ENCODE measurements at regions not wholly inside any gene's neighbourhood (a gene's known extent, or its start where the extent isn't known, plus 50 kb on each side); places are given as distances from the start of the nearest gene placed in this dataset.
"Not testable (repeated sequence)": the region's sequence is repeated elsewhere in the genome, so short reads cannot be mapped to it uniquely, and the experiment has no call there.

DNA sequence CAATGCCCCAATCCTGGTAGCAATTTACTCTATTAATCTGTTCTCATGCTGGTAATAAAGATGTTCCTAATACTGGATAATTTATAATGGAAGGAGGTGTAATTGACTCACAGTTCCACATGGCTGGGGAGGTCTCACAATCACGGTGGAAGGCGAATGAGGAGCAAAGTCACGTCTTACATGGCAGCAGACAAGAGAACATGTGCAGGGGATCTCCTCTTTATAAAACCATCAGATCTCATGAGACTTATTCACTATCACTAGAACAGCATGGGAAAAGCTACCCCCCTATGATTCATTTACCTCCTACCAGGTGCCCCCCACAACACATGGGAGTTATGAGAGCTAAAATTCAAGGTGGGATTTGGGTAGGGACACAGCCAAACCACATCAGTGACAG lies 872.2 kb downstream of the ANKRD7 start:
- intact Hi-C loops (cut with micrococcal nuclease; ENCODE audit: unreplicated experiment), result no loop called here
- Histone ChIP-seq H3K27me3 (replicated peaks; ENCODE audit: insufficient read depth, low read depth, low read length, poor library complexity) (no peaks in the 10 kb centered on the region), H3K36me3 (ENCODE audit: insufficient read depth, low read length, poor library complexity, severe bottlenecking) (no peaks in the 10 kb centered on the region), H3K27ac (ENCODE audit: low read depth, low read length, poor library complexity, severe bottlenecking) (no peak overlapping the region), H3K9me3 (ENCODE audit: low read depth, low read length, poor library complexity, severe bottlenecking) (no peaks in the 10 kb centered on the region), H3K4me1 (ENCODE audit: insufficient read depth, low read length, poor library complexity, severe bottlenecking) (no peaks in the 10 kb centered on the region), H3K4me3 (ENCODE audit: low read depth, low read length, poor library complexity, severe bottlenecking) (no peak overlapping the region)
- POLR2A ChIA-PET (ENCODE audit: low non-redundant PET), result no interaction called here
- CTCF ChIA-PET, result no interaction called here
- TF ChIP-seq EZH2 (IDR thresholded peaks at IDR 0.05; ENCODE audit: borderline replicate concordance, low read depth, low read length, poor library complexity, severe bottlenecking), result no peak
- no peak for TF ChIP-seq CTCF (conservative IDR thresholded peaks at IDR 0.05; ENCODE audit: low read depth, low read length)
- BruUV-seq (replicated peaks), result no TSS peak
- DNase-seq (ENCODE audit: low spot score), result no peak

GRCh38 chr7:119100611-119101258 lies 876.2 kb downstream of the ANKRD7 start:
- intact Hi-C loops (cut with micrococcal nuclease; ENCODE audit: unreplicated experiment); BruUV-seq (replicated peaks): not testable (repeated sequence)

GRCh38 chr7:119102291-119102690 lies 877.8 kb downstream of the ANKRD7 start:
- ChIA-PET POLR2A (ENCODE audit: low non-redundant PET) (no interaction called here), CTCF (no interaction called here)
- BruUV-seq (replicated peaks), result no TSS peak
- Histone ChIP-seq H3K9me3 (ENCODE audit: low read depth, low read length, poor library complexity, severe bottlenecking) (no peaks in the 10 kb centered on the region), H3K4me1 (ENCODE audit: insufficient read depth, low read length, poor library complexity, severe bottlenecking) (no peaks in the 10 kb centered on the region), H3K27ac (ENCODE audit: low read depth, low read length, poor library complexity, severe bottlenecking) (no peak overlapping the region), H3K4me3 (ENCODE audit: low read depth, low read length, poor library complexity, severe bottlenecking) (no peak overlapping the region), H3K27me3 (replicated peaks; ENCODE audit: insufficient read depth, low read depth, low read length, poor library complexity) (no peaks in the 10 kb centered on the region), H3K36me3 (ENCODE audit: insufficient read depth, low read length, poor library complexity, severe bottlenecking) (no peaks in the 10 kb centered on the region)
- no peak for TF ChIP-seq EZH2 (IDR thresholded peaks at IDR 0.05; ENCODE audit: borderline replicate concordance, low read depth, low read length, poor library complexity, severe bottlenecking)
- TF ChIP-seq CTCF (conservative IDR thresholded peaks at IDR 0.05; ENCODE audit: low read depth, low read length), result no peak
- DNase-seq (ENCODE audit: low spot score), result no peak
- intact Hi-C loops (cut with micrococcal nuclease; ENCODE audit: unreplicated experiment), result no loop called here

More at GRCh38 chr7:119100611-119101258, 876.2 kb downstream of the ANKRD7 start:
- H3K4me1 ChIP-seq (ENCODE audit: insufficient read depth, low read length, poor library complexity, severe bottlenecking); H3K27ac ChIP-seq (ENCODE audit: low read depth, low read length, poor library complexity, severe bottlenecking); DNase-seq (ENCODE audit: low spot score); H3K36me3 ChIP-seq (ENCODE audit: insufficient read depth, low read length, poor library complexity, severe bottlenecking); H3K27me3 ChIP-seq (replicated peaks; ENCODE audit: insufficient read depth, low read depth, low read length, poor library complexity); H3K4me3 ChIP-seq (ENCODE audit: low read depth, low read length, poor library complexity, severe bottlenecking); POLR2A ChIA-PET (ENCODE audit: low non-redundant PET); H3K9me3 ChIP-seq (ENCODE audit: low read depth, low read length, poor library complexity, severe bottlenecking); CTCF ChIA-PET: not testable (repeated sequence)

- Histone ChIP-seq H3K27ac (ENCODE audit: low read depth, low read length, poor library complexity, severe bottlenecking) (no peak overlapping the region), H3K27me3 (replicated peaks; ENCODE audit: insufficient read depth, low read depth, low read length, poor library complexity) (no peaks in the 10 kb centered on the region), H3K4me1 (ENCODE audit: insufficient read depth, low read length, poor library complexity, severe bottlenecking) (no peaks in the 10 kb centered on the region), H3K4me3 (ENCODE audit: low read depth, low read length, poor library complexity, severe bottlenecking) (no peak overlapping the region), H3K36me3 (ENCODE audit: insufficient read depth, low read length, poor library complexity, severe bottlenecking) (no peaks in the 10 kb centered on the region), H3K9me3 (ENCODE audit: low read depth, low read length, poor library complexity, severe bottlenecking) (no peaks in the 10 kb centered on the region)
- intact Hi-C loops (cut with micrococcal nuclease; ENCODE audit: unreplicated experiment), result no loop called here
- no peak for DNase-seq (ENCODE audit: low spot score)
- ChIA-PET CTCF (no interaction called here), POLR2A (ENCODE audit: low non-redundant PET) (no interaction called here)
- BruUV-seq (replicated peaks), result no TSS peak
- TF ChIP-seq EZH2 (IDR thresholded peaks at IDR 0.05; ENCODE audit: borderline replicate concordance, low read depth, low read length, poor library complexity, severe bottlenecking) (no peak), CTCF (conservative IDR thresholded peaks at IDR 0.05; ENCODE audit: low read depth, low read length) (no peak)
Observed at GRCh38 chr7:119105381-119105780, 880.9 kb downstream of the ANKRD7 start.

All from A673 (cell line).